Neuron (in vitro differentiated cells): ENCODE measurements at regions not wholly inside any gene's neighbourhood (a gene's known extent, or its start where the extent isn't known, plus 50 kb on each side); places are given as distances from the start of the nearest gene placed in this dataset.

Experiments used
- H2AFZ ChIP-seq: one replicate; pipeline ENCODE4 v1.6.1; 2013; ENCODE audit warnings: low read depth, mild to moderate bottlenecking, inconsistent platforms, low read length, moderate library complexity
- H3K27me3 ChIP-seq: one replicate; pipeline ENCODE4 v1.6.1; 2013; ENCODE audit warnings: low read length; ENCODE audit not compliant: insufficient read depth
- H3K36me3 ChIP-seq: one replicate; pipeline ENCODE4 v1.6.1; 2013; ENCODE audit warnings: low read length; ENCODE audit not compliant: insufficient read depth
- H3K4me1 ChIP-seq: one replicate; pipeline ENCODE4 v1.6.1; 2013; ENCODE audit warnings: low read length; ENCODE audit not compliant: insufficient read depth
- H3K4me3 ChIP-seq: 2 replicates; pipeline ENCODE4 v1.5.1; 2013; ENCODE audit warnings: mild to moderate bottlenecking, low read length, moderate library complexity
- H3K9me3 ChIP-seq: one replicate; pipeline ENCODE4 v1.6.1; 2013; ENCODE audit warnings: low read length

GRCh38 chr15:62909257-62909656 is 133.3 kb upstream of the TPM1 start:
- Histone ChIP-seq H3K36me3 (no peaks in the 10 kb centered on the region), H3K4me3 (no peak overlapping the region), H3K9me3 (no peaks in the 10 kb centered on the region), H3K4me1 (peaks cover 13% of the 10 kb centered on the region), H3K27me3 (no peaks in the 10 kb centered on the region), H2AFZ (no peak overlapping the region)

GRCh38 chr15:62912282-62912681 is 130.3 kb upstream of the TPM1 start:
- Histone ChIP-seq H3K27me3 (no peaks in the 10 kb centered on the region), H3K9me3 (no peaks in the 10 kb centered on the region), H3K4me1 (peaks cover 13% of the 10 kb centered on the region), H2AFZ (no peak overlapping the region), H3K36me3 (no peaks in the 10 kb centered on the region), H3K4me3 (no peak overlapping the region)

GRCh38 chr15:62912808-62913207 is 129.7 kb upstream of the TPM1 start:
- Histone ChIP-seq H3K27me3 (no peaks in the 10 kb centered on the region), H3K4me1 (peaks cover 13% of the 10 kb centered on the region), H2AFZ (no peak overlapping the region), H3K4me3 (no peak overlapping the region), H3K9me3 (no peaks in the 10 kb centered on the region), H3K36me3 (no peaks in the 10 kb centered on the region)

- H2AFZ ChIP-seq: no peak overlapping the region
- H3K4me1 ChIP-seq: peaks cover 13% of the 10 kb centered on the region
- no peaks in the 10 kb centered on the region for H3K9me3 ChIP-seq
- no peaks in the 10 kb centered on the region for H3K36me3 ChIP-seq
- H3K27me3 ChIP-seq: no peaks in the 10 kb centered on the region
- H3K4me3 ChIP-seq: no peak overlapping the region
Observed at GRCh38 chr15:62913246-62913645, 129.3 kb upstream of the TPM1 start.

- Histone ChIP-seq H2AFZ (no peak overlapping the region), H3K36me3 (no peaks in the 10 kb centered on the region), H3K27me3 (no peaks in the 10 kb centered on the region), H3K4me3 (no peak overlapping the region), H3K4me1 (peaks cover 13% of the 10 kb centered on the region), H3K9me3 (no peaks in the 10 kb centered on the region)
Observed at GRCh38 chr15:62914461-62915079, 128.0 kb upstream of the TPM1 start.

GRCh38 chr15:62920682-62921502 is 121.7 kb upstream of the TPM1 start:
- no peaks in the 10 kb centered on the region for H3K36me3 ChIP-seq
- H3K9me3 ChIP-seq: no peaks in the 10 kb centered on the region
- no peaks in the 10 kb centered on the region for H3K4me1 ChIP-seq
- no peak overlapping the region for H3K4me3 ChIP-seq
- no peak overlapping the region for H2AFZ ChIP-seq
- no peaks in the 10 kb centered on the region for H3K27me3 ChIP-seq

- H3K36me3 ChIP-seq: no peaks in the 10 kb centered on the region
- no peak overlapping the region for H3K4me3 ChIP-seq
- no peaks in the 10 kb centered on the region for H3K9me3 ChIP-seq
- H3K4me1 ChIP-seq: no peaks in the 10 kb centered on the region
- H3K27me3 ChIP-seq: no peaks in the 10 kb centered on the region
- no peak overlapping the region for H2AFZ ChIP-seq
Observed at GRCh38 chr15:62922514-62922913, 120.0 kb upstream of the TPM1 start.

- Histone ChIP-seq H3K9me3 (no peaks in the 10 kb centered on the region), H3K4me3 (no peak overlapping the region), H3K36me3 (no peaks in the 10 kb centered on the region), H3K4me1 (no peaks in the 10 kb centered on the region), H2AFZ (no peak overlapping the region), H3K27me3 (no peaks in the 10 kb centered on the region)
Observed at GRCh38 chr15:62925875-62926274, 116.7 kb upstream of the TPM1 start.

GRCh38 chr15:62927196-62927595 is 115.4 kb upstream of the TPM1 start:
- Histone ChIP-seq H3K27me3 (no peaks in the 10 kb centered on the region), H3K4me1 (no peaks in the 10 kb centered on the region), H3K4me3 (no peak overlapping the region), H2AFZ (no peak overlapping the region), H3K9me3 (no peaks in the 10 kb centered on the region), H3K36me3 (no peaks in the 10 kb centered on the region)

- no peak overlapping the region for H3K4me3 ChIP-seq
Observed at GRCh38 chr15:62927836-62928235, 114.7 kb upstream of the TPM1 start.

GRCh38 chr15:62928242-62928999 is 114.1 kb upstream of the TPM1 start:
- H3K4me3 ChIP-seq: no peak overlapping the region
- no peaks in the 10 kb centered on the region for H3K27me3 ChIP-seq
- H3K4me1 ChIP-seq: no peaks in the 10 kb centered on the region
- no peaks in the 10 kb centered on the region for H3K9me3 ChIP-seq
- H2AFZ ChIP-seq: no peak overlapping the region
- no peaks in the 10 kb centered on the region for H3K36me3 ChIP-seq

More at GRCh38 chr15:62927836-62928235, 114.7 kb upstream of the TPM1 start:
- no peak overlapping the region for H2AFZ ChIP-seq
- no peaks in the 10 kb centered on the region for H3K4me1 ChIP-seq
- no peaks in the 10 kb centered on the region for H3K36me3 ChIP-seq
- H3K27me3 ChIP-seq: no peaks in the 10 kb centered on the region
- no peaks in the 10 kb centered on the region for H3K9me3 ChIP-seq

- Histone ChIP-seq H3K4me1 (no peaks in the 10 kb centered on the region), H3K9me3 (no peaks in the 10 kb centered on the region)
Observed at GRCh38 chr15:62929000-62929357, 113.6 kb upstream of the TPM1 start.

GRCh38 chr15:62931650-62932049 is 110.9 kb upstream of the TPM1 start:
- H3K36me3 ChIP-seq: no peaks in the 10 kb centered on the region
- no peak overlapping the region for H3K4me3 ChIP-seq
- no peaks in the 10 kb centered on the region for H3K27me3 ChIP-seq
- H2AFZ ChIP-seq: no peak overlapping the region
- no peaks in the 10 kb centered on the region for H3K9me3 ChIP-seq
- H3K4me1 ChIP-seq: no peaks in the 10 kb centered on the region

More at GRCh38 chr15:62929000-62929357, 113.6 kb upstream of the TPM1 start:
- H3K4me3 ChIP-seq: no peak overlapping the region
- no peaks in the 10 kb centered on the region for H3K36me3 ChIP-seq
- no peak overlapping the region for H2AFZ ChIP-seq
- H3K27me3 ChIP-seq: no peaks in the 10 kb centered on the region
